Astrocyte (in vitro differentiated cells and primary cell): ENCODE measurements at regions not wholly inside any gene's neighbourhood (a gene's known extent, or its start where the extent isn't known, plus 50 kb on each side); places are given as distances from the start of the nearest gene placed in this dataset.

Source experiments
- DNase-seq: peaks from one replicate; pipeline ENCODE4 v3.0.0-alpha.2; 2010; ENCODE audit warnings: low read depth
- FAIRE-seq: peaks from 2 replicates; lab custom pipeline; 2011; peaks lifted over from hg19 to GRCh38; lab: Jason Lieb, UNC
- H2AFZ ChIP-seq: 2 replicates; pipeline ENCODE4 v1.6.0; 2012; ENCODE audit warnings: low read depth, low read length, inconsistent platforms
- H3K27ac ChIP-seq: 2 replicates; pipeline ENCODE4 v1.5.1; 2011; ENCODE audit warnings: low read depth, low read length, inconsistent platforms
- H3K27me3 ChIP-seq: 2 replicates; pipeline ENCODE4 v1.6.0; 2011; ENCODE audit warnings: low read length, inconsistent platforms; ENCODE audit not compliant: insufficient read depth
- H3K36me3 ChIP-seq: 2 replicates; pipeline ENCODE4 v1.5.1; 2011; ENCODE audit warnings: low read length, inconsistent platforms; ENCODE audit not compliant: insufficient read depth
- H3K4me1 ChIP-seq: 2 replicates; pipeline ENCODE4 v1.5.1; 2011; ENCODE audit warnings: low read length, inconsistent platforms; ENCODE audit not compliant: insufficient read depth
- H3K4me2 ChIP-seq: 2 replicates; pipeline ENCODE4 v1.6.0; 2012; ENCODE audit warnings: low read length, inconsistent platforms
- H3K4me3 ChIP-seq: 2 replicates; pipeline ENCODE4 v1.5.1; 2011; ENCODE audit warnings: low read depth, mild to moderate bottlenecking, low read length, inconsistent platforms; ENCODE audit not compliant: insufficient read depth
- H3K79me2 ChIP-seq: 2 replicates; pipeline ENCODE4 v1.6.0; 2012; ENCODE audit warnings: mild to moderate bottlenecking, low read length, inconsistent platforms; ENCODE audit not compliant: insufficient read depth
- H3K9ac ChIP-seq: 2 replicates; pipeline ENCODE4 v1.6.0; 2012; ENCODE audit warnings: mild to moderate bottlenecking, low read length, inconsistent platforms
- H3K9me3 ChIP-seq: 2 replicates; pipeline ENCODE4 v1.5.1; 2012; ENCODE audit warnings: low read depth, mild to moderate bottlenecking, low read length, inconsistent platforms; ENCODE audit not compliant: insufficient read depth
- H4K20me1 ChIP-seq: 2 replicates; pipeline ENCODE4 v1.6.0; 2012; ENCODE audit warnings: low read length, inconsistent platforms; ENCODE audit not compliant: insufficient read depth
- H3K27ac Mint-ChIP-seq: one replicate; pipeline ENCODE4 v1.8.0; 2021; ENCODE audit warnings: mild to moderate bottlenecking, mixed read lengths; ENCODE audit not compliant: unreplicated experiment
- H3K27me3 Mint-ChIP-seq: one replicate; pipeline ENCODE4 v1.8.0; 2021; ENCODE audit warnings: low read depth, mixed read lengths; ENCODE audit not compliant: unreplicated experiment
- H3K36me3 Mint-ChIP-seq: one replicate; pipeline ENCODE4 v1.8.0; 2021; ENCODE audit warnings: low read depth, mixed read lengths; ENCODE audit not compliant: unreplicated experiment
- H3K4me1 Mint-ChIP-seq: one replicate; pipeline ENCODE4 v1.8.0; 2021; ENCODE audit warnings: low read depth, mixed read lengths; ENCODE audit not compliant: unreplicated experiment
- H3K4me3 Mint-ChIP-seq: one replicate; pipeline ENCODE4 v1.8.0; 2021; ENCODE audit warnings: mild to moderate bottlenecking, moderate library complexity, mixed read lengths; ENCODE audit not compliant: unreplicated experiment
- H3K9me3 Mint-ChIP-seq: one replicate; pipeline ENCODE4 v1.8.0; 2021; ENCODE audit warnings: mild to moderate bottlenecking, mixed read lengths; ENCODE audit not compliant: unreplicated experiment
- CTCF ChIP-seq: IDR thresholded peaks from 2 replicates; pipeline ENCODE4 v1.5.1; 2011; ENCODE audit warnings: low read depth, mild to moderate bottlenecking, inconsistent platforms, low read length, moderate library complexity; ENCODE audit not compliant: insufficient read depth
- EZH2 ChIP-seq: IDR thresholded peaks from 2 replicates; pipeline ENCODE4 v1.6.1; 2012; ENCODE audit warnings: mild to moderate bottlenecking, low read length, inconsistent platforms; ENCODE audit not compliant: insufficient read depth

- DNase-seq (no peak), FAIRE-seq (no peak)
- H3K27ac ChIP-seq, result no peak overlapping the region
Observed at GRCh38 chr5:3129252-3129651, 377.8 kb upstream of the IRX2 start.

GRCh38 chr5:3127423-3127911 lies 376.0 kb upstream of the IRX2 start:
- DNase-seq, result no peak
- H3K9me3 ChIP-seq, result no peaks in the 10 kb centered on the region
- H3K27ac Mint-ChIP-seq, result no peak overlapping the region
- H3K36me3 Mint-ChIP-seq, result no peaks in the 10 kb centered on the region
- no peak overlapping the region for H3K9ac ChIP-seq
- no peak overlapping the region for H3K4me3 ChIP-seq
- no peaks in the 10 kb centered on the region for H4K20me1 ChIP-seq
- H2AFZ ChIP-seq, result no peak overlapping the region
- H3K79me2 ChIP-seq, result no peaks in the 10 kb centered on the region
- no peak for FAIRE-seq
- H3K27me3 ChIP-seq, result no peaks in the 10 kb centered on the region
- TF ChIP-seq EZH2 (no peak), CTCF (no peak)
- H3K4me3 Mint-ChIP-seq, result no peak overlapping the region
- H3K4me1 Mint-ChIP-seq, result no peaks in the 10 kb centered on the region
- no peaks in the 10 kb centered on the region for H3K4me1 ChIP-seq
- no peak overlapping the region for H3K27ac ChIP-seq
- peaks cover 2% of the 10 kb centered on the region for H3K9me3 Mint-ChIP-seq
- no peak overlapping the region for H3K4me2 ChIP-seq
- H3K36me3 ChIP-seq, result no peaks in the 10 kb centered on the region
- peaks cover 25% of the 10 kb centered on the region for H3K27me3 Mint-ChIP-seq

More at GRCh38 chr5:3129252-3129651, 377.8 kb upstream of the IRX2 start:
- Mint-ChIP-seq H3K4me3 (no peak overlapping the region), H3K9me3 (peaks cover 4% of the 10 kb centered on the region), H3K36me3 (peaks cover under 1% of the 10 kb centered on the region), H3K4me1 (no peaks in the 10 kb centered on the region), H3K27ac (no peak overlapping the region), H3K27me3 (peaks cover 28% of the 10 kb centered on the region)
- Histone ChIP-seq H4K20me1 (no peaks in the 10 kb centered on the region), H3K4me3 (no peak overlapping the region), H3K9ac (no peak overlapping the region), H3K4me1 (no peaks in the 10 kb centered on the region), H3K79me2 (no peaks in the 10 kb centered on the region), H3K36me3 (no peaks in the 10 kb centered on the region), H3K4me2 (no peak overlapping the region), H3K9me3 (no peaks in the 10 kb centered on the region), H2AFZ (no peak overlapping the region), H3K27me3 (no peaks in the 10 kb centered on the region)
- no peak for TF ChIP-seq CTCF
- no peak for TF ChIP-seq EZH2

GRCh38 chr5:3126639-3127038 lies 375.2 kb upstream of the IRX2 start:
- Mint-ChIP-seq H3K36me3 (no peaks in the 10 kb centered on the region), H3K4me1 (no peaks in the 10 kb centered on the region), H3K4me3 (no peak overlapping the region), H3K27ac (no peak overlapping the region), H3K9me3 (peaks cover 2% of the 10 kb centered on the region), H3K27me3 (peaks cover 30% of the 10 kb centered on the region)
- TF ChIP-seq CTCF (no peak), EZH2 (no peak)
- no peaks in the 10 kb centered on the region for H3K79me2 ChIP-seq
- no peak overlapping the region for H3K4me3 ChIP-seq
- FAIRE-seq, result no peak
- H3K27ac ChIP-seq, result no peak overlapping the region
- H3K9ac ChIP-seq, result no peak overlapping the region
- no peaks in the 10 kb centered on the region for H3K4me1 ChIP-seq
- no peak for DNase-seq
- no peaks in the 10 kb centered on the region for H4K20me1 ChIP-seq
- H3K9me3 ChIP-seq, result no peaks in the 10 kb centered on the region
- no peak overlapping the region for H2AFZ ChIP-seq
- no peak overlapping the region for H3K4me2 ChIP-seq
- H3K27me3 ChIP-seq, result no peaks in the 10 kb centered on the region
- no peaks in the 10 kb centered on the region for H3K36me3 ChIP-seq
